Endothelial cell of umbilical vein (primary cell): ENCODE measurements at regions not wholly inside any gene's neighbourhood (a gene's known extent, or its start where the extent isn't known, plus 50 kb on each side); places are given as distances from the start of the nearest gene placed in this dataset.

Experiments used
- EZH2 ChIP-seq: IDR thresholded peaks from 2 replicates; pipeline ENCODE4 v1.6.1; 2012; ENCODE audit warnings: borderline replicate concordance, low read depth, mild to moderate bottlenecking, moderate library complexity, low read length, inconsistent platforms; ENCODE audit not compliant: severe bottlenecking
- POLR2A ChIP-seq: IDR thresholded peaks from 2 replicates; pipeline ENCODE4 v1.6.1; 2012; ENCODE audit warnings: low read depth, mild to moderate bottlenecking, control low read depth, low read length
- TF ChIP-seq, protein P1 (sequence below), 2 donors: IDR thresholded peaks; 1 replicate in 1 of 2; 2 replicates in 1 of 2; pipeline ENCODE4 v1.5.1; 2011; ENCODE audit warnings: low read length in 2 of 2, mild to moderate bottlenecking in 2 of 2, moderate library complexity in 2 of 2, control low read depth in 1 of 2, inconsistent platforms in 1 of 2, low read depth in 1 of 2; ENCODE audit not compliant: insufficient read depth in 1 of 2; ENCODE audit errors: extremely low read depth in 1 of 2
- TF ChIP-seq, protein P2 (sequence below): IDR thresholded peaks from 2 replicates; pipeline ENCODE4 v1.6.1; 2011; ENCODE audit not compliant: insufficient read depth, insufficient read length

DNA sequence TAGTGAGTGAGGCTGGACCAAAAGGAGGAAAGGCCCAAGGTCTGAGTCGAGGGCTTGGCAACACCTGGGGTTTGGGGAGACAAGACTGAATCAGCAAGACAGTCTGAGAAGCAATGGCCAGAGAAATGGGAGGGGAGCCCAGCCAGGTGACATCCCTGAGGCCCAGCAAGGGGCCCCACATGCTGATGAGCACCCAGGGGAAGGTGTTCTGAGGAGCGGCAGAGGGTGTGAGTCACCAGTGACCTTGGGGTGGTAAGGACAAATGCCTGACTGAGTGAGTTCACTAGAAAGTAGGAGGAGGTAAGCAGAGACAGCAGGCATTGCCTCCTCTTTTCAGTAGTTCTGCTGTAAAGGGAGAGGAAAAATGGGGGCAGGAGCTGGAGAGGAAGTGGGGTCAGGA lies 192.4 kb upstream of the GALNT2 start:
- TF ChIP-seq, protein P1, sequence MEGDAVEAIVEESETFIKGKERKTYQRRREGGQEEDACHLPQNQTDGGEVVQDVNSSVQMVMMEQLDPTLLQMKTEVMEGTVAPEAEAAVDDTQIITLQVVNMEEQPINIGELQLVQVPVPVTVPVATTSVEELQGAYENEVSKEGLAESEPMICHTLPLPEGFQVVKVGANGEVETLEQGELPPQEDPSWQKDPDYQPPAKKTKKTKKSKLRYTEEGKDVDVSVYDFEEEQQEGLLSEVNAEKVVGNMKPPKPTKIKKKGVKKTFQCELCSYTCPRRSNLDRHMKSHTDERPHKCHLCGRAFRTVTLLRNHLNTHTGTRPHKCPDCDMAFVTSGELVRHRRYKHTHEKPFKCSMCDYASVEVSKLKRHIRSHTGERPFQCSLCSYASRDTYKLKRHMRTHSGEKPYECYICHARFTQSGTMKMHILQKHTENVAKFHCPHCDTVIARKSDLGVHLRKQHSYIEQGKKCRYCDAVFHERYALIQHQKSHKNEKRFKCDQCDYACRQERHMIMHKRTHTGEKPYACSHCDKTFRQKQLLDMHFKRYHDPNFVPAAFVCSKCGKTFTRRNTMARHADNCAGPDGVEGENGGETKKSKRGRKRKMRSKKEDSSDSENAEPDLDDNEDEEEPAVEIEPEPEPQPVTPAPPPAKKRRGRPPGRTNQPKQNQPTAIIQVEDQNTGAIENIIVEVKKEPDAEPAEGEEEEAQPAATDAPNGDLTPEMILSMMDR (IDR thresholded peaks at IDR 0.05; ENCODE audit: extremely low read depth in 1 of 2, insufficient read depth in 1 of 2, low read depth in 1 of 2, low read length in 2 of 2), result no peak
- no peak for TF ChIP-seq POLR2A
- TF ChIP-seq, protein P2, sequence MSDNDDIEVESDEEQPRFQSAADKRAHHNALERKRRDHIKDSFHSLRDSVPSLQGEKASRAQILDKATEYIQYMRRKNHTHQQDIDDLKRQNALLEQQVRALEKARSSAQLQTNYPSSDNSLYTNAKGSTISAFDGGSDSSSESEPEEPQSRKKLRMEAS, result no peak
- TF ChIP-seq EZH2, result no peak
